Hematopoietic multipotent progenitor cell (in vitro differentiated cells): ENCODE measurements at regions not wholly inside any gene's neighbourhood (a gene's known extent, or its start where the extent isn't known, plus 50 kb on each side); places are given as distances from the start of the nearest gene placed in this dataset.
"Not testable (repeated sequence)": the region's sequence is repeated elsewhere in the genome, so short reads cannot be mapped to it uniquely, and the experiment has no call there.

Source experiments
- DNase-seq, 3 donors: peaks; one replicate each; pipeline ENCODE4 v3.0.0-alpha.2; 2011 to 2015; ENCODE audit warnings: low read depth in 2 of 3, low spot score in 2 of 3

DNA sequence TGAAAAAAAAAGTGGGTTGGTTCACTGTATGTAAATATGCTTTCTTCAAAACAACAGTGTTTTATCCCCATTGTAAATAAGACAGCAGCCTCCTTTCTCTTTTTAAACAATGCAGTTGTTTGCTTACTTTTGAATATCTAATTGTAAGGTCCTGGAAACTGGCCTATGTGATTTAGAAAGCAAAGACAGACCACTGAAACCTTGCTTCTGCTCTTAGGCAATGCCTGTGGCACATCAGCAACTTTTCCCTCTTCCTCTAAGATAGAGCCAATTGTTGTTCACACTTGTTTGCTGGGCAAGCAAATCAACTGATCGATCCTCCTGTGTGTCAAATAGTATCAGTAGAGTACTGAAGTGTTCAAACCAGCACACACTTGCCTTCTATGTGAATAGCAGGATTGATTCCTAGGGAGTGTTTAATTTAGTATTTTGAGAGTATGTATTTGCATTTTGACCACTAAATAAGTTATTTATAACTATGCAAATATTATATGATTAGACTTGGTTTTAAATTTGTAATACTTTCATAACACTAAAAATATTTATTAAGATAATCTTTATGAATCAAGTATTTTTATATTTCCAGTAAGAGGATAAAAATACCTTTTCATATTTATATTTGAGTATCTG is 55.4 kb upstream of the GRPR start:
- DNase-seq: no peak

DNA sequence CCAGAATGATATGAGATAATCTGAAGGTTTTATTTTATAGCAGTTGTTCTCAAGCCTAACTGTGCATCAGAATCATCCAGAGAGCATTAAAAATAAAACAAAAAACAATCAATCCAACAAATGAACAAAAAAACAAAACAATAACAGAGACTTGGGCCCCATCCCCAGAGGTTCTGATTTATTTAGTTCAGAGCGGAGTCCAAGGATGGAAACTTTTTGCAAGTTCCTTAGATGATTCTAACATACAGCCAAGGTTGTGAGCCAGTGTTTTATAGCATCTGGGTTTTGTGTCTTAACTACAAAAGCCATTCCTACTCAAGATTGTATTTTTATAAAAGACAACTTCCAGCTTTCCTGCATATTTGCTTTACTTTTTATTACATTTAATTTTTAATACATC is 59.4 kb upstream of the GRPR start:
- DNase-seq: no peak

DNA sequence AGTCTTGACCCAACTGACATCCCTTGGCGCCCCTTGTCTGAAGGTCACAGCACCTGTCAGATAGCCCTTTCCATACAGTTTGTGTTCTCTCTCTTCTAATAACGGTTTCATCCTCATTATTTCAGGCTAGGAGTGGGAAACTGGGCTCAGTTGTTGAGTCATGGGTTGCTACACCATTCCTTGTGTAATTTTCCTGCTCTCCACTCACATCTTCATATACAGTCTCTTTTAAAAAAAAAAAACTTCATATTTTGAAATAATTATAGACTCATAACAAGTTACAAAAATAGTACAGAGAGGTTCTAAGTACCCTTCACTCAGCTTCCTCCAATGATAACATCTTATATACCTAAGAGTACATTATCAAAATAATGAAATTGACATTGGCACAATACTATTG is 60.2 kb upstream of the GRPR start:
- no peak for DNase-seq

DNA sequence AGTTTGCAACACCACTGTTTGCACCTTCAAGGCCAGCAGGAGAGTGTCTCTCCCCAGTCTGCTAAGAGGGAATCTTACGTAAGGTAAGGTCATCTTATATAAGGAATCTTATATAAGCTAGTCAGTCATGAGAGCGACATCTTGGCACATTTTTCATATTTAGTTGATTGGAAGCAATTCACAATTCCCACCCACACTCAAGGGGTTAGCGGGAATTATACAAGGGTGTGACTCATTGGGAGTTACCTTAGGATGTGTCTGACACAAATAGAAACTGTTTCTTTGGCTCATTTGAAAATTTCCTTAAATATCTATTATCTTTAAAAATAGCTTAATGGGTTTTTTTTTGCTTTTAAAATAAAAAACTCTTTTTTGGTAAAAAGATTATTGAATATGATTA is 62.1 kb upstream of the GRPR start:
- DNase-seq: no peak

DNA sequence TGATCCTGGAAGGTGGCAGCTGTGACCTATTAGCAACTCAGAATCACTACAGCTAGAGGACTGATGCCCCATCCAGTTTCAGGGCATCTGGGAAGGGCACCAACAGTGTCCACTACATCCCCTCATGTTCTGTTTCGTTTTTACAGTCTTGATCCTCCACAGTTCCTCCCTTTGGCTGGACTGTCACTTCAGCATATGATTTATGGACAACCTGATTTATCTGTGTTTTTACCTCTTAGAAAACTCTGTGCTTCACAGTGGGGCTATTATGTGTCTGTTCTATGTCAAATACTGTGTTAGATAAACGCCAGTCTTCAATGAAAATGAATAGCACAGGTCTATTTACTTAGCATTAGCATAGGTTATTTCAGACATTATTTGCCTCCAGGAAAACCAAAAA is 63.1 kb upstream of the GRPR start:
- DNase-seq: no peak

DNA sequence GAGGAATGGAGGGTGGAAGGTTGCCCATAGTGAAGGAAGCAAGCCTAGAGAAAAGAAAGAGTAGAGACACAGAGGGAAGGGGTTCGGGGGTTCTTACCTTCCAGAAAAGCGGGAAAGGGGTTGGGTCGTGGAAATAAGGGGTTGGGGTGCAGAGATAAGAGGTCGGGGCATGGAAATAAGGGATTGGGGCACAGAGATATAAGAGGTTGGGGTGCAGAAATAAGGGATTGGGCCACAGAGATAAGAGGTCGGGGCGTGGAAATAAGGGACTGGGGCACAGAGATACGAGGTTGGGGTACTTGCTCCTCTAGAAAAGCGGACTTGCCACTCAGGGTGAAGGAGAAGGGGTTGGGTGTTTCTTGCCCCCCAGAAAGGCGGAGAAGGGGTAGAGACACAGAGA is 74.2 kb upstream of the GRPR start:
- DNase-seq: not testable (repeated sequence)

DNA sequence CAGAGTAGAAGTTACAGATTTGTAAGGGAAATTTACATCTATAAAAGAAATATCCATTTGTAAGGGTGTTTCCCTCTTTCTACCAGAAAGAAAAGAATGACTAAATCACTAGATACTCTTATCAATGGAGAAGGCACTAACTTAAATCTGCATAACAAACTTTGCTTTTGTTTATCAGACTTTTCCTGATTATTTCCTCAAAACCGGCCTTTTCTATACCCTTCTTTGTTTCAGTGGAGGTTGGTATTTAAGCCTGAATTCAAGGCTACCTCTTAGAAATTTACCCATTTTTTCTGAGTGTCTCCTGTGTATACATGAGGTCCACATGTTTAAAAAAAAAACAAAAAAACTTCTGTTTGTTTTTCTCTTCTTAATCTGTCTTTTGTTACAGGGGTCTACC is 80.4 kb upstream of the GRPR start:
- DNase-seq: no peak

DNA sequence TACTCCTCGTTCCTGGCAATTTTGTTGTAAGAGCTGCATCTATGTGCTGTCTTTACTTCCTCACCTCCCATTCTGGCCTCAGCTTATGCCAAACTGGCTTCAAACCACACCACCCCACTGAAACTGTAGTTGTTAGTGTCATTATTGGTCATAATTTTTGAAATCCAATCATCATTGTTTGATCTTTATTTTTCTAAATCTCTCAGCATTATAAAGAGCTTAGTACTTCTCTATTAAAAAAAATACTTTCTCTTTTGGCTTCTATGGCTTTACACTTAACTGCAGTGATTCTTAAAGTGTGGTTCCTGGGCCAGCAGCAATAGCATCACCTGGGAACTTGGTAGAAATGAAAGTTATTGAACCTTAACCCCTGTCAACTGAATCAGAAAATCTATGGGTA is 83.5 kb upstream of the GRPR start:
- no peak for DNase-seq

DNA sequence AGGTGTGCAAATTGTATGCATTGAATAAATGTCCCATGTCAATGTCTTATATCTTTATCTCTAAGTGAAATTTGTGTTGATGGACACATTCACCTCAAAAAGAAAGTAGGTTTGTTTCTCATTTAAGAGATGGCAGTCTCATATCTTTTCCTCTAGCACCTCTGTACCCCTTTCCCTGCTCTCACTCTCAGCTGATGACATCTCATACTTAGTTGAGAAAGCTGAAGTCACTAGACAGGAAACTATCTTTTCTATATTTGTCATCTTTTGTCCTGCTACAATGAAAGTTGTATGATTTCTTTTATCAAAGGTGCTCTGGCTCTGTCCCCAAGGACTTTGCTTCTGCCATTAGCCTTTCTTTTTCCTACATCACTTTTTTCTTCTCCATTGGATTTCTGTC is 84.0 kb upstream of the GRPR start:
- DNase-seq: no peak

DNA sequence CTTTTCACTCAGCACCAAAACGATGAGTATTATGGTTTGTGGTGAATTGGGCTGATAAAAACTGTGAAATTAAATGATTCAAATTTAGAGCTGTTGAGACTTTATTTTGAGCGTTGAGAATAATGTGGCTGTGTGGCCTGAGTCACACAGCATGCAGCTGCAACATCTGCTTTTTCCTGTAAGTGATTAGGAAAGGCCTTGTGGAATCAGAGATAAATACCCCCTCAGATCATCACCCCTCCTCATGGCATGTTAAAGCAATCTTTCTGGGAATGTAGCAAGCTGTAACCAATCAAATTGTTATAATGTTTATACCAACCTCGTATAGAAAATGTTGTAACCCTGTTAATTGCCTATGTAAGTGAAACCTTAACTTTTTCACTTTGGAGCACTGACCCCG is 90.0 kb upstream of the GRPR start:
- DNase-seq: peak in 2 of 3 donors; percentile 7 to 13

DNA sequence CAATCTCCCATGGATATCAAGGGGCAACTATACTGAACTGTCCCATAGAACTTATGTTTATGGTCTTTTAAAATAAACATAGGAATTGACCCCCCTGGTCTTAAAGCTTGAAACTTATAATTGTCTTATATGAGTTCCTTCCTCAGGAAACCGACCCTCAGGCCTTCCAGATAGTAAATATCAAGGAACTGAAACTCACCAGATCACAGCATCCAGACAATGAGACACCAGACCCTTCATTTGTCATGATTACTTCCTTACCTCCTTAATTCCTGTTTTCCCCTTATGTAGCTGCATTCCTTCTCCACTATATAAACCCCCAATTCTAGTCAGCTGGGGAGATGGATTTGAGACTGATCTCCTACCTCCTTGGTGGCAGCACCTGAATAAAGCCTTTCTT is 94.8 kb upstream of the GRPR start:
- no peak for DNase-seq

DNA sequence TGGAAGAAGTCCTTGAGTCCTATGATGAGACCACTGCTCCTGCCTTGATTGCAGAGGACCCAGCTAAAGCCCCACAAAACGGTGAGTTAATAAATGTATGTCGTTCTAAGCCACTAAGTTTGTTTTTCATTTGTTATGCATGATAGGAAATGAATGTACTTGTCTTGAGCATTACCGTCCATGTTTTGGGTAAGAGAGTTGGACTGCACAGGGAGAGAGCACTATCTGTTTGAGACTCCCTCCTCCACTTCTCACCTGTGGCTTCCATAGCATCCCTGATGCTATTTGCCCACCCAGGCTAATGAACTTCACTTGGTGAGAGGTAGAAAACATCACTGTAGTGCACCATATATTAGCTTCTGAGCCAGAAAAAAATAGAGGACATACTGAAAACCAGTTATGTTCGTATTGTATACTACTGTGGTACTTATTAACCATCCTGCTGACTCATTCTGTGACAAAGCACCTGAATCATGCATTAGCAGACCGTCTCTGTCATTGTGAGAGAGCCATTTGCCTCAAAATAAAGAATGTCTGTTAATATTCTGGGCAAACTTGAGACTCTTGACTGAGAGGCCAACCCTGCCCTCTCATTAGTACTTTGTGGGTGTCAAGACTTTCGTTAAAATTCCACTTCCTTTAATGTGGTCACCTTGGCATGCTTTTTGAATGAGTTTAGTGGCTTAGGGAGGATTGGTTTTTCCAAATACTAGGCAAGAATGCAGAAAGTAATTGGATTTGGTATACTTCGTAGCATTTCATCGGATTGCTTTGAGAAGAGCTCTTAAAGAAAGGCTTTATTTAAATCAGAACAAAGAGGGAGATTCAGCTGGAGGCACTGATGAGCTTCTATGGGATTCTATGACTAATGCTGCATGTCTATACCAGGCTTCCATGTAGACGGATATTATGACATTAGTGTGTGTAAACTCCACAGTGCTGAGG is 99.3 kb upstream of the GRPR start:
- peak in 1 of 3 donors; percentile 3 for DNase-seq

DNA sequence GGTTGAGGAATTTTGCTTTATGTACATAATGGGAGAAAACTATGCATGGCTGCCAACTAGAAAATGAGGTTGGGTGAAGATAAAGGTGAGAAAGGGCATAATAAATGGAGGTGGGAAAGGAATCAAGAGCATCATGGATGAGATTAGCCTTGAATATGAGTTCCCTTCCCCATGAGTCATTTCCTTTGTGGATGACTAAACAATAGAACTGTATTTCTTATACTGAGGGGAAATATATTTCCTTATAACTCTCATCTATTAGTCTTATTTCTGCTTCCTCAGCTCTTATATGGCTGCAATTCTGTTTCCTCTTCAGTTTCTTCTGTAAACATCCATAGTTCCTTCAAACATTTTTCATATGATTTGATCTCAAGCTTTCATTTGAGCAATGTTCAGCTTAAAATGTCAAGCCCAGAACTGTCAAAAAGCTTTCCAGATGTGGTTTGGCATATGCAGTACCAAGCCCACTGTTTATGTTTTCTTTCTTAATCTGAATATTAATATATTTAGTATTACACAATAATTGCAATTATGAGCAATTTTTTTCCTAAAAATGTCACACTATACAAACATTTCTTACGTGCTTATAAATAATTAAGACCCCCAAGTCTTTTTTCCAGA is 100.7 kb upstream of the GRPR start:
- DNase-seq: no peak

DNA sequence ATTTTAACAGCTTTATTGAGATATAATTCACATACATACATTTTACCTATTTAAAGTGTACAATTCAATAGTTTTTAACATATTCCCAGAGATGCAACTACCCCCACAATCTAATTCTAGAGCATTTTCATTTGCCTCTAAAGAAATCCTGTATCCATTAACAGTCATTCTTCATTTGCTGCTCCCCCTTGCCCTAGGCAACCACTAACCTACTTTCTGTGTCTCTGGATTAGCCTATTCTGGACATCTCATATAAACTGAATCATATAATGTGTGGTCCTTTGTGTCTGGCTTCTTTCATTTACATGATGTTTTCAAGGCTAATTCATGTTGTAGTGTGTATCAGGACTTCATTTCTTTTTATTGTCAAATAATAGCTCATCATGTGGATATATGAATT is 105.1 kb upstream of the GRPR start:
- no peak for DNase-seq

DNA sequence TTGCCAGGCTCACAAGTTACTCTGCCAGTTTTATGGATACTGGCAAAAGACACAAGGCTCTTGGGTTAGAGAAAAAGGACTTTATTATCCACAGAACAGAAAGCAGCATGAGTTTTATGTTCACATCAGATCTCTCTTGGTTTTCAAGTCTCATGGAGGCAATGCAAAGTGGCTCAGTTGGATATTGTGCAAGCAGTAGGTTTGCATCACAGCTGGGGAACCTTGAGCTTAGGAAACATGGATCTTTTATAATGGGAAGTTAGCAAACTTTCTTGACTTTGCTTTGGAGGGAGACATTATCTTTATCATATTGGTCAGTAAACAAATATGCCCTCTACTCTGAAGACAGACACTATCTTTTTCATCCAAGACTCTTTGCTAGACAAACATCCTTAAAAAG is 109.2 kb upstream of the GRPR start:
- DNase-seq: no peak

DNA sequence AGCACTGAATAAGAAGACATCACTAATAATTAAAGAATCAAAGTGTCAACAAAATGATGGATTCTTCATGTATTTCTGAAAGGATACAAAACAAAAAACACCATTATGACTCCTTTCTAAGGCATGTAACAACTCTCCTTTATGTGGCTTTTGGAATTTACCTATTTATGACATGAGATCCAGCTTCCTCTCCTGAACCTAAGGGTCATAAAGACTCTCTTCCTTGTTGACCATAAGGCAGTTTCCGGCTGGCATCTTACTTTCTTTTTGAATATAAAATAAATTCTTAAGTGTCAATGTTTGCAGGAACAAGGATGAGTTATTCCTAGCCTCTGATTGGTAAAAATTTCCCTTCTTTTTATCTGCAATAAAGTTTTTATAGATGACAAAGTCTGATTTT is 111.1 kb upstream of the GRPR start:
- no peak for DNase-seq

DNA sequence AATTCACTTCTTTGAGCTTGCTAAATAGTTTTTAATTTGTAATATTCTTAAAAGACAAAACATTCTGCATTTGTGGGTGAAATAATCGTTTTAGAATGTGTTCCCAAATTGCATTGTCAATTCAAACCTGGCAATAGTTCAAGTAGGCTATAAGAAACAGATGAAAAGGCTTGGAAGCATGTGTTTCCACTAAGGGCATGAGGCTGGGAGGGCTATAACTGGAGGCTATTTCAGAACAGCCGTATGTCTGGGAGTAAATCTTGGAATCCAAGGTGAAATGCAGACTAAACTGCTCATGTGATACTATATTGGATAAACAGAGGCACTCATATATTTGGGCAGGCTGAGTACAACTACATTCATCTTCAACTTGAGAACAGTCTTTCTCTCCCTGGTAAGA is 117.4 kb upstream of the GRPR start:
- DNase-seq: no peak

DNA sequence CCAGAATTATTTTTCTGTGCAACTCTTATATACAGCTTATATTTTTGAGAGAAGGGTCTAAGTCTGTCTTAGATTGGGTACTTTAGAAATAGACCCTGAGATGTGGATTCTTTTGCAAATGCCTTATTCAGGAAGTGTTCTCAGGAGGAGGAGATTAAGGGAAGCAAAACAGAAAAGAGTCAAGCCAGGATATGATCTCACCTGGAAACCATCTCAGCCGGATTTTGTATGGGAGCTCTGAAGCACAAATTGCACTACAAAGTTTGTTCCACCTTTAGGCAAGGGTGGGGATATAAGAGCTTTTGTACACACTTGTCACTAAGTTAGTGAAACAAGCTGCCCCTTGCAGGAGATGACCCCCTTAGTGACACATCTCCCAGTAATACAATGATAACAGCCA is 121.2 kb upstream of the GRPR start:
- DNase-seq: no peak

DNA sequence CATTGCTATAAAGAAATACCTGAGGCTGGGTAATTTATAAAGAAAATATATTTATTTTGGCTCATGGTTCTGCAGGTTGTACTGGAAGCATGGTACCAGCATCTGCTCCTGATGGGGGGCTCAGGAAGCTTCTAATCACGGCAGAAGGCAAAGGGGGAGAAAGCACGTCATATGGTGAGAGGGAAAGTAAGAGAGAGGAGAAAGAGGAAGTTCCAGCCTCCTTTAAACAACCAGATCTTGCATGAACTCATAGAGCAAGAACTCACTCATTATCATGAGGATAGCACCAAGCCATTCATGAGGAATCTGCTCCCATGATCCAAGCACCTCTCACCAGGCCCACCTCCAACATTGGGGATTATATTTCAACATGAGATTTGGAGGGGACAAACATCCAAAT is 125.0 kb upstream of the GRPR start:
- DNase-seq: no peak

DNA sequence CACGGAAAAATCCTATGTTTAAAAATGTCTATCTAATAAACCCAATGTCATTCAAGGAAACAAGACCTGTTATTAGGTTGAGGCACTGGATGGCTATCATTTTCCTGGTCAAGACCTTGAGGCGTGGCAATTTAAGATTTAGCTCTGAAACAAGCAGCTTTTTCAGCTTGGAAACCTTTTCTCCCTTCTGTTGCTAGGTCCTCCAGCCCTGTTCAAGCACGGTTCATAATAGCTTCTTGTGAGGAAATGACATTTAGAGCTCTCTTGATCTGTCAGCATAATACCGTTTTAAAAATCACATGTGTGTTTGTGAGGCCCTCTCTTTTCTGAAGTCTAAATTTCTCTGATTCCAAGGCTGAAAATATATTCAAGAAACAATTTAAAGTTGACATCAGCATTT is 133.6 kb upstream of the GRPR start:
- no peak for DNase-seq

DNA sequence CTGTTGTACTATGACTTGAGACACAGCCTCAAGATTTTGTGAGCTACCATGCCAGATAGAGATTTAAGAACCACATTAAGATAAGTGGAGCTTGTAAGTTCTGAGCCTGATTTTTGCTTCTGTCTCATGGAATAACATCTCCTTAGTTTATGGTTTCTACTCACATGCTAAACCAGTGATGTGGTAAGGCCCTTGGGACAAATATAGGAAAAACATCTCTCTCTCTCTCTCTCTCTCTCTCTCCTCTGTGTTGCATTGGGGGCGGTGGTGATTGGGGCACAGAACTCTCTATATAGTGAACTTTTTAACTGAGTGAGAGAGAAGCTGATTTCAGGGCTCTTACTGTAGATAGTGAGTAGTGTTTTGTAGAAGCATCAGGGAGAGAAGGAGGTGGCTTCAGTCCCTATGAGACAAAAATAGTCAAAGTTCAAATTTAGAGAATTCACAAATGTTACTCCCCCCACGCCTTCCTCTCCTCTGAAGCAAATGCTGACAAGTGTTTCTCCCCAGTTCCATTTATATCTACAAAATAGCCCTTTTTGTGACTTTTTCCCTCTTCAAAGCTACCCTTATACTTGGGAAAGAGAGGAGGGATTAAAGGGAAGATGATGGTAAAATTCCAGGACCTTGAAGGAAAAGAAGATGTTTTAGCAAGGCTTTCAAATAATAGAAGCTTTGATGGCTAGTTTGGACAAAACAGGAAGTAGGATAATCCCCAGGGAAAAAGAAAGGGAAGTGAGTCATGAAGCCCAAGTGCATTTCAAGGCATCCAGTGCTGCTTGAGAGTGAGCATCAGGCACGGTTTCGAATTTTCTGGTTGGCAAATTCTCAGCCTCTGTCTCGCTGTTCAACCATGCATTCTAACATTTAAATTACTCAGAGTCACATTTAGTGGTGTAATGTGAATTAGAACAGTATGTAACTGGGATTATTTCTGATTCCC is 134.3 kb upstream of the AP1S2 start:
- DNase-seq: no peak
